Fibroblast of skin of right biceps (primary cell): ENCODE measurements at regions not wholly inside any gene's neighbourhood (a gene's known extent, or its start where the extent isn't known, plus 50 kb on each side); places are given as distances from the start of the nearest gene placed in this dataset.
"Not testable (repeated sequence)": the region's sequence is repeated elsewhere in the genome, so short reads cannot be mapped to it uniquely, and the experiment has no call there.

Experiments used
- DNase-seq: peaks from one replicate; pipeline ENCODE4 v3.0.0-alpha.2; 2013

DNA sequence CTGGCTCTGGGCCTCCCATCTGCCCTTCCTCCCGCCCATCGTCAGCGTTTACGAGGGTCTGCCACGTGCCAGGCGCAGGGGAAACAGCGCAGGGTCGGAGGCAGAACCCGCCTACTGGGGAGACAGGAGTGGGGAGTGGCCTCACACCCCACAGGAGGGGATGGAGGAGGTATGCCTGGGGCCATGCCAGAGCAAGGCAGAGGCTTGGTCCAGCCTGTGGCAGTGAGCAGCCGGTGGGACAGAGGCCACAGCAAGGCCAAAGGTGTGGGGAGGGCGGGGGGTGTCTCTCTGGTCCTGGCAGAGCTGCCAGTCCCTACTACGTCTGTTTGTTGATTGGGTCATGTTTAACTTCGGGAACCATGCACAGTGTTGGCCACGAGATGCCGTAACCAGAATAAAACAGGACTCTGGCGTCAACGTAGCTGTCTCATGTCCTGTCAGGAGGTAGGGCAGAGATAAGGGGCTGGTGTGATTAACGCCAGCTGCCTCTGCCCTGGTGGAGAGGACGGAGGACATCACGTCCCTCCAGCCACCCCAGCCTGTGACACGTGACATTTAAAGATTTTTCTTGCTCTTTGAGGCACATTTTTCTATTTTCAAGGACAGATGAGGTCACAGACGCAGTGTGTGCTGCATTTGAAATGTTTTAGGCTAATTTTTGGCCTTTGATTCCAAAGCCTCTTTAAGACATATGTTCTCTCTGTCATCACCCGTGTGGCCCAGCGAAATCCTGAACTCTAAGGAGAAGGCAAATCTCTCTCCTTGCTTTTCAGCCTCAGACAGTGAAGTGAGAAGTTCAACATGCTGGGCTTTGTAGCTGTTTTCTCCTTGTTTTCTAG is 193.3 kb downstream of the LAT start:
- DNase-seq, result not testable (repeated sequence)

- not testable (repeated sequence) for DNase-seq
Observed at GRCh38 chr16:29177203-29177887, 192.5 kb downstream of the LAT start.

- not testable (repeated sequence) for DNase-seq
Observed at GRCh38 chr16:29176822-29177202, 192.0 kb downstream of the LAT start.

DNA sequence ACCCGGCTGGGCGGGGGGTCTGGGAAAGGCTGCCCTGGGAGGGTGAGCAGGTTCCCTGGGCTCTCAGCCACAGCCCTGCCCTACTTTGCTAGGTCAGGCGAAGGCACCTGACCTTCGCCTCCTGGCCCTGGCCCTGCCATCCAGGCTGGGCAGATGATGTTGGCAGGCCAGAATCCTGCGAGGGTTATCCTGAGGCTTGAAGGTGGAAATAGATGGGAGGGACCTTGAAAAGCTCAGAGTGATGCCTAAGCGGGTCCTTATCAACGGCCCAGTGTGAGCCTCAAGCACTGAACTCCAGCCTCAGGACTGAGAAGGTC is 191.3 kb downstream of the LAT start:
- not testable (repeated sequence) for DNase-seq

DNA sequence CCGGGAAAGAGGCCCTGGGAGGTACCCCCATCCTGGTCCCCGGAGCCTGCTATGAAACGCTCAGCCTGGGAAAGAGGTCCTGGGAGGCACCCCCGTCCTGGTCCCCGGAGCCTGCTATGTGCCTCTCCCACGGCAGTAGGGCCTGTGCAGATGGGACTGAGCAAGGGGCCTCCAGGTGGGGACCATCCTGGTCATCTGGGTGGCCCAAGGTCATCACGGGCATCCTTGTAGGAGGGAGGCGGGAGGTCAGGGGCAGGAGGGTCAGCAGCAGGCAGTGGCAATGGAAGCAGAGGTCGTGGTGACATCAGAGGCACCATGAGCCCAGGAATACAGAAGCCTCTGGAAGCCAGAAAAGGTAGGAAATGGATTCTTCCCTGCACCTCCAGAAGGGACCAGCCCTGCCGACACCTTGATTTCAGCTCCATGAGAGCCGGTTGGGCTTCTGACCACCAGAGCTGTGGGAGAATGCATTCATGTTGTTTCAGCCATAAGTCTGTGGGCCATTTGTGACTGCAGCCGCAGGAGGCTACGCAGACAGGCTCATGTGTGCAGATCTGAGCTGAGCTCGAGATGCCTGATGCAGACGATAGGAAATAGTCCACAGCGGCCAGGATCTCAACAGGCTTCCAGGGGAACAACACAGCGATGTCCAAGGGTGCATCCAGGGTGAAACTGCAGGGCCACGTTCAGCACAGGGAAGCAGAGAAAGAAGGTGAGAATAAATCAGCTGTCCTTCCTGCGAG is 190.7 kb downstream of the LAT start:
- not testable (repeated sequence) for DNase-seq

DNA sequence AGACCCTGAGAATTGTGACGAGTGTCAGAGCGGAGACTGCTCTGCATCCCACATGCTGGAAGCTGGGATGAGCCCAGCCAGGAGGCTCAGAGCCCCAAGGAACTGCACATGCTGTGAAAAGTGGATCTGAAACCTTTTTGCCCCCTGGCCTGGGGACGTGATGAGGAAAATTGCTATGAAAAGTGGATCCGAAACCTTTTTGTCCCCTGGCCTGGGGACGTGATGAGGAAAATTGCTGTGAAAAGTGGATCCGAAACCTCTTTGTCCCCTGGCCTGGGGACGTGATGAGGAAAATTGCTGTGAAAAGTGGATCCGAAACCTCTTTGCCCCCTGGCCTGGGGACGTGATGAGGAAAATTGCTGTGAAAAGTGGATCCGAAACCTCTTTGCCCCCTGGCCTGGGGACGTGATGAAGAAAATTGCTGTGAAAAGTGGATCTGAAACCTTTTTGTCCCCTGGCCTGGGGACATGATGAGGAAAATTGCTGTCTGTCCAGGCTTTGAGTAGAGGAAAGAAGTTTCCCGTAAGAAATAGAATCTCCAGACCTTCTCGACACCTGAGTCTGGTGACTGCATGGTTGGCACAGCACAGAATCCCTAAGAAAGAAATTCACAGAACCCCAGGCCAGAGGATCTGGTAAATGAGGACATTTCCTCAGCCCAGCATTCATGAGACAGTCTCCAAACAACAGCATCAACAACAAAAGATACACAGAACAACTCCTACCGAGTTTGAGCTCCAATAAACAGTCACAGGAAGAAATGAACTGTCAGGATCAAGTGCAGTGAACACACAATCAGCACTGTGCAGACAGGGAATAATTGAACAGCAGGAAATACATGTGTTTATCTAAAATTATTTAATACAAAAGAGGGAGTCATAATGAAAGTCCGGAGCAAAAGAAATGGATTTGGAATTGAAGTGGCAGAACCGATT is 188.8 kb downstream of the LAT start:
- not testable (repeated sequence) for DNase-seq

GRCh38 chr16:29172098-29172724 is 187.4 kb downstream of the LAT start:
- not testable (repeated sequence) for DNase-seq

DNA sequence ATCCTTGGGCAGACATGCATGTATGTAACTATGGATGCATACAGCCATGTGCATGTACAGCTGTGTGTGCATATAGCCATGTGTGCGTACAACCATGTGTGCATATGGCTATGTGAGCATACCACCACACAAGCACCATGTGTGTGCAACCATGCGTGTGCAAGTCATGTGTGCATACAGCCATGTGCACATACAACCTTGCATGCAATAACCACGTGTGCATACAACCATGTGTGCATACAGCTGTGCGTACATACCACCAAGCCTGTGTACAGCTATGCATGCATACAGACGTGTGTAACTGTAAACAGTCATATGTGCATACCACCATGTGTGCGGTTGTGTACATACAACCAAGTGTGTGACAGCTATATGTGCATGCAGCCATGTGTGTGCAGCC is 186.4 kb downstream of the LAT start:
- not testable (repeated sequence) for DNase-seq

GRCh38 chr16:29170393-29171119 is 185.7 kb downstream of the LAT start:
- DNase-seq, result not testable (repeated sequence)

- DNase-seq, result not testable (repeated sequence)
Observed at GRCh38 chr16:29169295-29169994, 184.6 kb downstream of the LAT start.

- DNase-seq, result not testable (repeated sequence)
Observed at GRCh38 chr16:29168515-29169259, 183.8 kb downstream of the LAT start.

- not testable (repeated sequence) for DNase-seq
Observed at GRCh38 chr16:29164442-29165089, 179.7 kb downstream of the LAT start.

DNA sequence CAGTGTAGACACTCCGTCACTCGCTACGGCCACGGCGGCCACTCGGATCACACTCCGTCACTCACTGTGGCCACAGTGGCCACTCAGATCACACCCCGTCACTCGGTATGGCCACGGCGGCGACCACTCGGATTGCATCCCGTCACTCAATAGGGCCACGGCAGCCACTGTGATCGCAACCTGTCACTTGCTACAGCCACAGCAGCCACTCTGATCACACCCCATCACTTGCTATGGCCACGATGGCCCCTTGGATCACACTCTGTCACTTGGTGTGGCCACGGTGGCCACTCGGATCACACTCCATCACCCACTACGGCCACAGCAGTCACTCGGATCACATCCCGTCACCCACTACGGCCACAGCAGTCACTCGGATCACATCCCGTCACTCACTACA is 175.3 kb downstream of the LAT start:
- not testable (repeated sequence) for DNase-seq

DNA sequence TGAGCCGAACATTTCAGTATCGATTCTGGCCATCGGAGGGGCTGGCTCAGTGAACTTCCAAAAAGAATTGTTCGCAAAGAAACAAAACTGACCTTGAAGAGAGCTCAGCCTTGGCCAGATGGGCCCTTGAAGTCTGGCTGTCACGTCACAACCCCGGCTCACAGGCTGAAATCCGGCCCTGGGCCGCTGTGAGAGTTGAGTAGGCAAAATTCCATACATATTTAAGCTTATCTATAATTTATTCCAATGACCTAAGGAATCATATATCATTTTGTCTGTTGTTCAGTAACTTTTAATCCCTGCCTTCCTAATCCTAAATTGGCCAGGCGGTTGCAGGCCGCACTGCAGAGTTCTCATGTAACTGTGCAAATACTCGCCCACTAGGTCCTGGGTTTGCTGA is 174.8 kb downstream of the LAT start:
- peak; percentile 45 for DNase-seq

- no peak for DNase-seq
Observed at GRCh38 chr16:29158785-29159184, 173.9 kb downstream of the LAT start.

GRCh38 chr16:29158031-29158784 is 173.4 kb downstream of the LAT start:
- not testable (repeated sequence) for DNase-seq

GRCh38 chr16:29157051-29157923 is 172.4 kb downstream of the LAT start:
- DNase-seq, result peak; percentile 91
